HCT116 (cell line): ENCODE measurements at regions not wholly inside any gene's neighbourhood (a gene's known extent, or its start where the extent isn't known, plus 50 kb on each side); places are given as distances from the start of the nearest gene placed in this dataset.

Experiments
- ATAC-seq: fragments of 200-7000 bp; cut with Tn5 transposase; 2 replicates; pipeline ENCODE4 v1.9.1; 2020; ENCODE audit warnings: mild to moderate bottlenecking, moderate library complexity
- BruUV-seq: library from RNA; stranded (reverse); fragments of 400-500 nt; replicated peaks from 2 replicates; lab custom pipeline; 2021; lab: Mats Ljungman, UMichigan
- CTCF ChIA-PET: fragments of 300-600 bp; sonication (Branson Sonifier 250); formaldehyde crosslinking; loops from one replicate; lab custom pipeline; 2021; ENCODE audit warnings: antibody characterized with exemption; lab: Charles Lee
- POLR2A ChIA-PET: fragments of 300-600, 350-600 bp; sonication (Branson Sonifier 250); formaldehyde crosslinking; loops from one replicate; lab custom pipeline; 2021; ENCODE audit warnings: antibody characterized with exemption; lab: Charles Lee
- RAD21 ChIA-PET, 2 experiments: fragments of 300-600 bp; sonication (Branson Sonifier 250); formaldehyde crosslinking; loops; one replicate each; lab custom pipeline; 2023; ENCODE audit warnings: low total read pairs in 2 of 2; ENCODE audit not compliant: uncharacterized antibody in 2 of 2, unreplicated experiment in 2 of 2, low non-redundant PET in 1 of 2; lab: Charles Lee
- DNase-seq: peaks from one replicate; pipeline ENCODE4 v3.0.0-alpha.2; 2010; ENCODE audit warnings: low read depth, low spot score
- H2AFZ ChIP-seq: fragments of 200-600 bp; shearing (Covaris generic), sonication (generic); 2 replicates; pipeline ENCODE4 v1.6.1; 2017; ENCODE audit warnings: low read depth, mixed run types, mixed read lengths, antibody characterized with exemption, low read length; ENCODE audit not compliant: poor library complexity, severe bottlenecking
- H3K27ac ChIP-seq: 2 replicates; pipeline ENCODE4 v1.5.1; 2012; ENCODE audit warnings: low read depth, low read length
- H3K27me3 ChIP-seq: fragments of 200-600 bp; sonication (generic); 2 replicates; pipeline ENCODE4 v1.6.1; 2016; ENCODE audit warnings: mixed run types, low read length, mixed read lengths; ENCODE audit not compliant: insufficient read depth
- H3K36me3 ChIP-seq, 2 experiments: fragments of 200-500 bp in 1 of 2; fragments of 200-600 bp in 1 of 2; sonication (Bioruptor generic) in 1 of 2; sonication (generic) in 1 of 2; 2 replicates each; pipeline versions ENCODE4 v1.5.1 to v1.6.1; 2014 to 2016; ENCODE audit warnings: low read length in 2 of 2, inconsistent platforms in 1 of 2, mixed read lengths in 1 of 2, mixed run types in 1 of 2; ENCODE audit not compliant: insufficient read depth in 2 of 2, control insufficient read depth in 1 of 2
- H3K4me1 ChIP-seq, 2 experiments: fragments of 200-600 bp in 1 of 2; sonication (generic) in 1 of 2; 2 replicates each; pipeline versions ENCODE4 v1.5.1 to v1.6.1; 2012 to 2017; ENCODE audit warnings: low read length in 2 of 2, inconsistent platforms in 1 of 2, mild to moderate bottlenecking in 1 of 2, mixed read lengths in 1 of 2, mixed run types in 1 of 2, moderate library complexity in 1 of 2; ENCODE audit not compliant: insufficient read depth in 2 of 2, control insufficient read depth in 1 of 2
- H3K4me2 ChIP-seq: fragments of 200-600 bp; sonication (generic); 2 replicates; pipeline ENCODE4 v1.6.1; 2017; ENCODE audit warnings: mixed run types, low read length, mixed read lengths
- H3K4me3 ChIP-seq, 2 experiments: fragments of 200-600 bp in 1 of 2; sonication (generic) in 1 of 2; replicated peaks in 1 of 2; 2 replicates each; pipeline ENCODE4 v1.5.1; 2011 to 2016; ENCODE audit warnings: low read length in 2 of 2, control low read depth in 1 of 2, low read depth in 1 of 2, mild to moderate bottlenecking in 1 of 2, mixed read lengths in 1 of 2, mixed run types in 1 of 2
- H3K79me2 ChIP-seq: fragments of 200-600 bp; sonication (generic); 2 replicates; pipeline ENCODE4 v1.6.1; 2017; ENCODE audit warnings: mild to moderate bottlenecking, mixed run types, low read length, moderate library complexity, mixed read lengths; ENCODE audit not compliant: insufficient read depth
- H3K9ac ChIP-seq: fragments of 200-600 bp; sonication (generic); 2 replicates; pipeline ENCODE4 v1.6.1; 2016; ENCODE audit warnings: low read length, mixed read lengths
- H3K9me2 ChIP-seq: fragments of 200-600 bp; sonication (generic), shearing (Covaris generic); 2 replicates; pipeline ENCODE4 v1.6.1; 2017; ENCODE audit warnings: mixed run types, mild to moderate bottlenecking, moderate library complexity; ENCODE audit not compliant: insufficient read depth
- H3K9me3 ChIP-seq, 2 experiments: fragments of 200-500 bp in 1 of 2; fragments of 200-600 bp in 1 of 2; sonication (Bioruptor generic) in 1 of 2; sonication (generic) in 1 of 2; 2 replicates each; pipeline ENCODE4 v1.6.1; 2014 to 2017; ENCODE audit warnings: low read length in 2 of 2, mixed read lengths in 2 of 2, inconsistent platforms in 1 of 2, low read depth in 1 of 2, mild to moderate bottlenecking in 1 of 2, mixed run types in 1 of 2, moderate library complexity in 1 of 2; ENCODE audit not compliant: control insufficient read depth in 1 of 2, insufficient read depth in 1 of 2
- H4K20me1 ChIP-seq: fragments of 200-600 bp; sonication (generic), shearing (Covaris generic); 2 replicates; pipeline ENCODE4 v1.6.1; 2017; ENCODE audit warnings: mixed run types, mild to moderate bottlenecking, moderate library complexity; ENCODE audit not compliant: insufficient read depth
- ATF3 ChIP-seq: IDR thresholded peaks from 2 replicates; pipeline ENCODE4 v1.6.1; 2012
- CBX3 ChIP-seq: IDR thresholded peaks from 2 replicates; pipeline ENCODE4 v1.6.1; 2012; ENCODE audit warnings: low read depth
- CEBPB ChIP-seq: IDR thresholded peaks from 2 replicates; pipeline ENCODE4 v1.6.1; 2012; ENCODE audit warnings: low read depth
- CTCF ChIP-seq, 3 experiments: fragments of 200-600 bp in 1 of 3; sonication (generic) in 1 of 3; IDR thresholded peaks in 2 of 3; conservative IDR thresholded peaks in 1 of 3; 2 replicates each; pipeline ENCODE4 v1.5.1; 2012 to 2017; ENCODE audit warnings: low read depth in 2 of 3, low read length in 2 of 3, antibody characterized with exemption in 1 of 3, borderline replicate concordance in 1 of 3, control low read depth in 1 of 3, mild to moderate bottlenecking in 1 of 3, mixed read lengths in 1 of 3, mixed run types in 1 of 3, moderate library complexity in 1 of 3; ENCODE audit not compliant: insufficient read depth in 1 of 3
- ELF1 ChIP-seq: IDR thresholded peaks from 2 replicates; pipeline ENCODE4 v1.6.1; 2012; ENCODE audit warnings: low read depth, borderline replicate concordance
- EZH2phosphoT487 ChIP-seq: fragments of 200-600 bp; IDR thresholded peaks from 2 replicates; pipeline ENCODE4 v1.6.1; 2018; ENCODE audit warnings: antibody characterized with exemption, borderline replicate concordance
- JUND ChIP-seq: IDR thresholded peaks from 2 replicates; pipeline ENCODE4 v1.6.1; 2012
- POLR2AphosphoS5 ChIP-seq: IDR thresholded peaks from 2 replicates; pipeline ENCODE4 v1.6.1; 2011; ENCODE audit warnings: mild to moderate bottlenecking, low read depth, low read length, moderate library complexity
- RAD21 ChIP-seq: IDR thresholded peaks from 2 replicates; pipeline ENCODE4 v1.6.1; 2012; ENCODE audit warnings: low read depth, mild to moderate bottlenecking
- REST ChIP-seq: IDR thresholded peaks from 2 replicates; pipeline ENCODE4 v1.6.1; 2012; ENCODE audit warnings: low read depth
- SIN3A ChIP-seq: IDR thresholded peaks from 2 replicates; pipeline ENCODE4 v1.6.1; 2012; ENCODE audit warnings: low read depth
- SRF ChIP-seq: IDR thresholded peaks from 2 replicates; pipeline ENCODE4 v1.6.1; 2012; ENCODE audit warnings: low read depth
- YY1 ChIP-seq: IDR thresholded peaks from 2 replicates; pipeline ENCODE4 v1.6.1; 2011; ENCODE audit warnings: low read length, low read depth, moderate library complexity, mild to moderate bottlenecking; ENCODE audit not compliant: insufficient replicate concordance; ENCODE audit errors: extremely low read depth
- ZFX ChIP-seq: fragments of 450-650 bp; IDR thresholded peaks from 2 replicates; pipeline ENCODE4 v1.6.1; 2017
- intact Hi-C: fragments of 100-400 bp; cut with micrococcal nuclease; formaldehyde crosslinking; loops from 2 replicates; pipeline ENCODE4 v1.10.0; 2022
- TF ChIP-seq, protein P1 (sequence below): IDR thresholded peaks from 2 replicates; pipeline ENCODE4 v1.6.1; 2011; ENCODE audit warnings: mild to moderate bottlenecking, low read length, moderate library complexity; ENCODE audit not compliant: insufficient replicate concordance; ENCODE audit errors: extremely low read depth
- TF ChIP-seq, protein P2 (sequence below): IDR thresholded peaks from 2 replicates; pipeline ENCODE4 v1.6.1; 2012

DNA sequence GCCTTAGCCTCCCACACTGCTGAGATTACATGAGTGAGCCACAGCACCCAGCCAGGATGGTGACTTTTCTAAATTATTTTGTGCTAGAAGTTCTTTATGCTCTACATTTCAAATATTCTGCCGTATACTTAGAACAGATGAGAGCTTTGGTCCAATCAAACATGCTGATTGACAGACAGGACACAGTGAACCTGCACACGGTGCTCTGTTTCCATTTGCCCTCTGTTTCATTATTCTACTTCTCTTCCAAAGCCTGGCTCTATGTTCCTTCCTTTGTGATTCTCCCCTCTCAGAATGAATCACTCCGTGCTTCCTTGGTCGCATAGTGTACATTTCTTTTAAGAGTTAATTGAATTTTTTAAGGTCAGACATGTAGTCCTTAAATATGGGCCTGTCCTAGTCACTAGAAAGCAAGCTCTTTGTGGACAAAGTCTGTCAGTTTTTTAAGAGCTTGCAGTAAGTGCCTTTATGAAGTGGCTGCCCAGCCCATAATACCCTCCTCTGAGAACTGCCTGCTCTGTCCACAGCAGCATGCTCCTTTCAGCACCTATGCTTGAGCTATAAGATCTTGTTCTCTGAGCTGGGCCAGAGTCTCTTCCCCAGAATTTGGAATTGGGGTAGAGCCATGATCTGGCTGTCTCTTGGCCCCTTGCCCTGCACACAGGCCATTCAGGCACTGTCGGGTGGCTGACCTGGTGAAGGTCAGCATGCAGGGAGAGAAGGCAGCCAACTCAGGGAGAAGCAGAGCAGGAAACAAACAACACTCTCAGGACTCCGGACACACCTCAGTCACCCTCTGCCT, 66.8 kb upstream of the SLC44A3 start:
- ATAC-seq (0 out of 2 replicates have a peak, but pooled peaks have one; percentile 30), DNase-seq (no peak)
- POLR2A ChIA-PET = no interaction called here
- Histone ChIP-seq H3K4me3 (no peak overlapping the region), H3K9me3 (no peaks in the 10 kb centered on the region), H3K9ac (no peak overlapping the region; the same call in 1 of the 2 replicates), H4K20me1 (no peaks in the 10 kb centered on the region)
- TF ChIP-seq YY1 (no peak), EZH2phosphoT487 (no peak), ZFX (no peak), REST (no peak), POLR2AphosphoS5 (no peak), CTCF (IDR thresholded peaks at IDR 0.05 in 2 of 3, conservative IDR thresholded peaks at IDR 0.05 in 1 of 3; ENCODE audit: borderline replicate concordance in 1 of 3, insufficient read depth in 1 of 3, low read depth in 2 of 3, low read length in 2 of 3) (no peak), SIN3A (no peak), RAD21 (no peak), ELF1 (no peak), JUND (no peak), CEBPB (no peak), SRF (no peak), CBX3 (no peak), ATF3 (no peak)
- TF ChIP-seq, protein P1, sequence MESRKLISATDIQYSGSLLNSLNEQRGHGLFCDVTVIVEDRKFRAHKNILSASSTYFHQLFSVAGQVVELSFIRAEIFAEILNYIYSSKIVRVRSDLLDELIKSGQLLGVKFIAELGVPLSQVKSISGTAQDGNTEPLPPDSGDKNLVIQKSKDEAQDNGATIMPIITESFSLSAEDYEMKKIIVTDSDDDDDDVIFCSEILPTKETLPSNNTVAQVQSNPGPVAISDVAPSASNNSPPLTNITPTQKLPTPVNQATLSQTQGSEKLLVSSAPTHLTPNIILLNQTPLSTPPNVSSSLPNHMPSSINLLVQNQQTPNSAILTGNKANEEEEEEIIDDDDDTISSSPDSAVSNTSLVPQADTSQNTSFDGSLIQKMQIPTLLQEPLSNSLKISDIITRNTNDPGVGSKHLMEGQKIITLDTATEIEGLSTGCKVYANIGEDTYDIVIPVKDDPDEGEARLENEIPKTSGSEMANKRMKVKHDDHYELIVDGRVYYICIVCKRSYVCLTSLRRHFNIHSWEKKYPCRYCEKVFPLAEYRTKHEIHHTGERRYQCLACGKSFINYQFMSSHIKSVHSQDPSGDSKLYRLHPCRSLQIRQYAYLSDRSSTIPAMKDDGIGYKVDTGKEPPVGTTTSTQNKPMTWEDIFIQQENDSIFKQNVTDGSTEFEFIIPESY = no peak
- TF ChIP-seq, protein P2, sequence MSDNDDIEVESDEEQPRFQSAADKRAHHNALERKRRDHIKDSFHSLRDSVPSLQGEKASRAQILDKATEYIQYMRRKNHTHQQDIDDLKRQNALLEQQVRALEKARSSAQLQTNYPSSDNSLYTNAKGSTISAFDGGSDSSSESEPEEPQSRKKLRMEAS = no peak
- TF ChIP-seq, all 23 proteins: peak for 0
- Histone ChIP-seq H3K36me3 (no peaks in the 10 kb centered on the region), H3K4me2 (no peak overlapping the region), H3K27ac (no peak overlapping the region), H2AFZ (no peak overlapping the region), H3K4me1 (peaks cover 12 to 34% of the 10 kb centered on the region in 2 experiments), H3K79me2 (no peaks in the 10 kb centered on the region), H3K27me3 (no peaks in the 10 kb centered on the region), H3K9me2 (no peaks in the 10 kb centered on the region)
- intact Hi-C loops = no loop called here
- no TSS peak for BruUV-seq
- CTCF ChIA-PET = no interaction called here
- RAD21 ChIA-PET = no interaction called here
